ENCODE measurements at regions not wholly inside any gene's neighbourhood (a gene's known extent, or its start where the extent isn't known, plus 50 kb on each side); places are given as distances from the start of the nearest gene placed in this dataset.
"Not testable (repeated sequence)": the region's sequence is repeated elsewhere in the genome, so short reads cannot be mapped to it uniquely, and the experiment has no call there.

GRCh38 chr22:17318817-17319216 lies 50.4 kb upstream of the CECR2 start:
- intact Hi-C loops (cut with DNase I), result no loop called here
- peak in 1 of 2 donors; percentile 17 for ATAC-seq
- no peak for DNase-seq

- intact Hi-C loops (cut with DNase I), result no loop called here
- ATAC-seq (no peak), DNase-seq (no peak)
Observed at GRCh38 chr22:17315310-17315709, 54.0 kb upstream of the CECR2 start.

GRCh38 chr22:17314487-17314886 lies 54.8 kb upstream of the CECR2 start:
- intact Hi-C loops (cut with DNase I), result no loop called here
- no peak for DNase-seq
- no peak for ATAC-seq

DNA sequence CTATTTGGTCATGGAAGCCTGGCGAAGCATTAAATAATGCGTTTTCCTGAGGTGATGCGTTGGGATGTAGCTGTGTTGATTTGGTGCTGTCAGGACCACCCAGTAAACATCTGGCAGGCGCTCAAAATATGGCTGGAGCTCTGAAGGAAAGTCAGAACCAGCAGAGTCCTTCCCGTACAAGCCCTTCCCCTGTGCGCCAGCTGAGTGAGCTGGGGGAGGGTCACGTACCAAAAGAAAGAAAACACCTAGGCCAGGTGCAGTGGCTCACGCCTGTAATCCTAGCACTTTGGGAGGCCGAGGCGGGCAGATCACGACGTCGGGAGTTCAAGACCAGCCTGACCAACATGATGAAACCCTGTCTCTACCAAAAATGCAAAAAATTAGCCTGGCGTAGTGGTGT lies 55.6 kb upstream of the CECR2 start:
- ATAC-seq (no peak), DNase-seq (no peak)

DNA sequence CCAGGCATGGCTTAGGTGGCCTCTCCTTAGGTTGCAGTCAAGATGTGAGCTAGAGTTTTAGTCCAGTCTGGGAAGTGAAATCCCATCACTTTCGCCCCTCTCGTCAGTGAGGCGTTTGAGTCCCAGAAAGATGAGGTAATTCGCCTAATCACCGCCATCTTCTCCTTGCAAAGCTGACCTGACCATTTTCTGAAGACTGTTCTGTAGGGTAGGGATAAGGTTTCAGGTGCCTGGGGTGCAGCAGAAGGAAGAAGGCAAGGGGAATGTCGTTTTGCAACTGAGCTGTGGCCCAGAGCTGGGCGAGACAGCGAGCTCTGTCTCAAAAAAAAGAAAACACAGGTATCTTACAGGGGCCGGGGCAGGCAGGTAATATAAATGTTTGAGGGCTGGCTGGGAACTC lies 61.7 kb upstream of the CECR2 start:
- no peak for DNase-seq

More for the DNA sequence above, 55.6 kb upstream of the CECR2 start:
- intact Hi-C loops (cut with DNase I), result no loop called here

DNA sequence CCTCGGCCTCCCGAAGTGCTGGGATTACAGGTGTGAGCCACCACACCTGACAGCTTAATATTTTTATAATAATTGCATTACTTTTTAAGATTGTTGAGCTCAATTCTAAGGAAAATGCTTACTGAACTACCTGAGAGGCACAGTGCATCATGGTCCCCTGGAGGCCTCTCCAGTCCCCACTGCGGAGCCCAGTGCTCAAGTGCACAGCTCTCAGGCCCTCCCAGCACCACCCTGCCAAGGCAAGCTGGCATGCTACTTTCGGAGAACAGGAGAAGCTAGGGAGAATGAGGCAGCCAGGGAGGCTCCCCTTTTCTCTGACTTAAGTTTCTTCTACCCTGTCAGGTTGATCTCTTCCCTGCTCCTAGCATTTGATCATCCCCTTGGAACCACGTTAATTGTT lies 64.2 kb upstream of the CECR2 start:
- DNase-seq, result no peak
- ATAC-seq, result no peak
- intact Hi-C loops (cut with DNase I), result no loop called here

More for the DNA sequence above, 61.7 kb upstream of the CECR2 start:
- intact Hi-C loops (cut with DNase I), result no loop called here
- ATAC-seq, result no peak

GRCh38 chr22:17303840-17304779 lies 65.2 kb upstream of the CECR2 start:
- ATAC-seq, result no peak
- DNase-seq, result no peak
- intact Hi-C loops (cut with DNase I), result no loop called here

DNA sequence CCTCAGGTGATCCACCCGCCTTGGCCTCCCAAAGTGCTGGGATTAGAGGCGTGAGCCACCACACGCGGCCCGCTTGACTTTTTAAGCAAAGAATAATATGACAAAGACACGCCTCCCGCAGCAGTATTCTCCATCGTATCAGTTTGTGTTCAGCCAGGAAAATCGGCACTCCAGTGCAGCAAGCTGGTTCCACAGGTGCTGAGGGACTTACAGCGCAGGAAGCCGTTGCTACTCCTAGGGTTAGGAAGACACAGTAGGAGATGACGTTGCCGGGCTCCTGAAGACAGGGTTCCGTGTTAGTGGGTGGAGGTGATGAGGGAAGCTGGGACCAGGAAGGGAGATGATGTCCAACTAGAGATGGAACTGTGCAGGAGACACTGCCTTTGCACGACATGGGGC lies 65.8 kb upstream of the CECR2 start:
- intact Hi-C loops (cut with DNase I), result no loop called here
- ATAC-seq, result no peak
- DNase-seq, result no peak

DNA sequence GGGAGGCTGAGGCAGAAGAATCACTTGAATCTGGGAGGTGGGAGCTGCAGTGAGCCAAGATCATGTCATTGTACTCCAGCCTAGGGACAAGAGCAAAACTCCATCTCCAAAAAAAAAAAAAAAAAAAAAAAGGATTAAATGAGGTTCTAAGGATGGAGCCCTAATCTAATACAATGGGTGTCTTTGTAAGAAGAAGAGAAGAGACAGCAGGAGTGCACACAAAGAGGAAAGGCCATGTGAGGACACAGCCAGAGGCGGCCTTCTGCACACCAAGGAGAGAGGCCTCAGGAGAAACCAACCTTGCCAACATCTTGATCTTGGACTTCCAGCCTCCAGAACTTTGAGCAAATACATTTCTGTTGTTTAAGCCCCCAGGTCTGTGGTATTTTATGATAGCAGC lies 66.6 kb upstream of the CECR2 start:
- ATAC-seq (no peak), DNase-seq (no peak)
- intact Hi-C loops (cut with DNase I), result no loop called here

DNA sequence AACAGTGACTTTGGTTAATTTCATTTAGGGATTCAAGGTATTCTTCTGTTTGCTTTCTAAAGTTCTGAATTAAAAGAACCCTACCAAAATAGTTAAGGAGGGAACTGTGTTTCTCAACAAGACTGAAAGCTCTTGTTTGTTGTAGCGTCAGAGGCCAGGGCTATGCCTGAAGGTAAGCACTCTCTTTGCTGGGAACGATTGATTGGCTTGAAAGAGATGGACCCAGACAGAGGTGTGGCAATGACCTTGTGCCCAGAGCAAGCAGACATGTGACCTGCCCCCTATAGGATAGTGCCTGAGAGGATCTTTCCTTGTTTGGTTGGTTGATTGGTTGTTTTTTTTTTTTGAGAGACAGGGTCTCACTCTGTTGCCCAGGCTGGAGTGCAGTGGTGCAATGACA lies 68.3 kb upstream of the CECR2 start:
- intact Hi-C loops (cut with DNase I), result no loop called here
- no peak for ATAC-seq

GRCh38 chr22:17298805-17299502 lies 70.3 kb upstream of the CECR2 start:
- DNase-seq; ATAC-seq; intact Hi-C loops (cut with DNase I): not testable (repeated sequence)

More for the DNA sequence above, 68.3 kb upstream of the CECR2 start:
- DNase-seq, result no peak

GRCh38 chr22:17285656-17286055 lies 66.4 kb upstream of the ADA2 start:
- no peak for DNase-seq

GRCh38 chr22:17284888-17285287 lies 65.7 kb upstream of the ADA2 start:
- intact Hi-C loops (cut with DNase I), result no loop called here
- no peak for DNase-seq
- no peak for ATAC-seq

More at GRCh38 chr22:17285656-17286055, 66.4 kb upstream of the ADA2 start:
- no peak for ATAC-seq
- intact Hi-C loops (cut with DNase I), result no loop called here

- intact Hi-C loops (cut with DNase I), result no loop called here
- no peak for ATAC-seq
Observed at GRCh38 chr22:17284466-17284865, 65.2 kb upstream of the ADA2 start.

GRCh38 chr22:17283865-17284264 lies 64.6 kb upstream of the ADA2 start:
- ATAC-seq; intact Hi-C loops (cut with DNase I); DNase-seq: not testable (repeated sequence)

More at GRCh38 chr22:17284466-17284865, 65.2 kb upstream of the ADA2 start:
- no peak for DNase-seq

- ATAC-seq (no peak), DNase-seq (no peak)
- intact Hi-C loops (cut with DNase I), result no loop called here
Observed at GRCh38 chr22:17283423-17283822, 64.2 kb upstream of the ADA2 start.

GRCh38 chr22:17281440-17281841 lies 62.2 kb upstream of the ADA2 start:
- intact Hi-C loops (cut with DNase I), result no loop called here
- ATAC-seq, result no peak
- DNase-seq, result no peak

DNA sequence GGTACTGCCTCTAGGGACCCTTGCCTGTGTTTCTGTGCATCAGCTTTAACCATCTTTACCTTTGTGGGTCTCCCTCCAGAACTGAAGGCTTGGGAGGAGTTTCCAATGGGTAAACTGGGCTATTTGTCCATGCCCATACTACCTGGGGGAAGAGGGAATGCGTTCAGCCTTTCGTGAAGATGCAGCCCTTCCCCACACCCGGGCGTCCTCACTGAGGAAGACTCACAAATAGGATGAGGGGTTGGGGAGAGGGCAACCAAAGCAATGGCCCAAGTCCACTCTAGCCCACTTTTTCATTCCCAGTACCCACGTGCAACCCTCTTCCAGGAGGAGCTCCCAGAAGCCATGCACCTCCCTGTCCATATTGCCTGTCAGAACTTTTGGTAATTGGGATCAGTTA lies 61.8 kb upstream of the ADA2 start:
- ATAC-seq, result no peak
- DNase-seq, result no peak
- intact Hi-C loops (cut with DNase I), result no loop called here

- ATAC-seq (no peak), DNase-seq (no peak)
- intact Hi-C loops (cut with DNase I), result no loop called here
Observed at GRCh38 chr22:17272511-17272991, 53.3 kb upstream of the ADA2 start.

- no peak for DNase-seq
- no peak for ATAC-seq
- intact Hi-C loops (cut with DNase I), result no loop called here
Observed at GRCh38 chr22:17271711-17272451, 52.6 kb upstream of the ADA2 start.
